DOHH2 (cell line): ENCODE measurements at regions not wholly inside any gene's neighbourhood (a gene's known extent, or its start where the extent isn't known, plus 50 kb on each side); places are given as distances from the start of the nearest gene placed in this dataset.

Source experiments
- H3F3A ChIP-seq: fragments of 200-600 bp; sonication (generic), shearing (Covaris generic); 2 replicates; pipeline ENCODE4 v1.6.0; 2016; ENCODE audit warnings: antibody characterized with exemption, mild to moderate bottlenecking; ENCODE audit not compliant: control insufficient read depth, insufficient read depth
- H3K27ac ChIP-seq: fragments of 200-600 bp; sonication (generic); 2 replicates; pipeline ENCODE4 v1.5.1; 2014; ENCODE audit warnings: low read depth, mild to moderate bottlenecking, low read length, moderate library complexity
- H3K27me3 ChIP-seq: fragments of 200-600 bp; sonication (generic); 2 replicates; pipeline ENCODE4 v1.6.1; 2014; ENCODE audit warnings: mild to moderate bottlenecking, low read length, mixed read lengths; ENCODE audit not compliant: control insufficient read depth
- H3K36me3 ChIP-seq: fragments of 200-600 bp; sonication (generic); 2 replicates; pipeline ENCODE4 v1.6.1; 2014; ENCODE audit warnings: mild to moderate bottlenecking, low read length, moderate library complexity, mixed read lengths; ENCODE audit not compliant: control insufficient read depth
- H3K4me1 ChIP-seq: fragments of 200-600 bp; sonication (generic); 2 replicates; pipeline ENCODE4 v1.6.1; 2014; ENCODE audit warnings: mild to moderate bottlenecking, low read length, mixed read lengths; ENCODE audit not compliant: control insufficient read depth
- H3K4me2 ChIP-seq: fragments of 200-600 bp; sonication (generic); 2 replicates; pipeline ENCODE4 v1.6.0; 2014; ENCODE audit warnings: mild to moderate bottlenecking, low read length, moderate library complexity
- H3K4me3 ChIP-seq: fragments of 200-600 bp; sonication (generic); 2 replicates; pipeline ENCODE4 v1.5.1; 2014; ENCODE audit warnings: mild to moderate bottlenecking, low read length, mixed read lengths
- H3K79me2 ChIP-seq: fragments of 200-600 bp; sonication (generic); 2 replicates; pipeline ENCODE4 v1.6.1; 2014; ENCODE audit warnings: mild to moderate bottlenecking, low read length, mixed read lengths; ENCODE audit not compliant: control insufficient read depth
- H3K9me2 ChIP-seq: fragments of 200-600 bp; sonication (generic); replicated peaks from 2 replicates; pipeline ENCODE4 v1.6.1; 2014; ENCODE audit warnings: mild to moderate bottlenecking, low read length, mixed read lengths; ENCODE audit not compliant: control insufficient read depth
- H3K9me3 ChIP-seq: fragments of 200-600 bp; sonication (generic); 2 replicates; pipeline ENCODE4 v1.6.1; 2014; ENCODE audit warnings: antibody characterized with exemption, low read length, mixed read lengths; ENCODE audit not compliant: control insufficient read depth, insufficient read depth
- H4K20me1 ChIP-seq: fragments of 200-600 bp; sonication (generic); 2 replicates; pipeline ENCODE4 v1.6.0; 2014; ENCODE audit warnings: low read depth, mild to moderate bottlenecking, antibody characterized with exemption, low read length, moderate library complexity; ENCODE audit not compliant: control insufficient read depth, insufficient read depth
- CTCF ChIP-seq: fragments of 200-600 bp; sonication (generic); IDR thresholded peaks from one replicate; pipeline ENCODE4 v1.5.1; 2014; ENCODE audit warnings: antibody characterized with exemption, mild to moderate bottlenecking, low read depth, low read length; ENCODE audit not compliant: poor library complexity, severe bottlenecking
- EZH2phosphoT487 ChIP-seq: fragments of 200-600 bp; sonication (generic); IDR thresholded peaks from 2 replicates; pipeline ENCODE4 v1.6.1; 2017; ENCODE audit warnings: borderline replicate concordance, mild to moderate bottlenecking, antibody characterized with exemption, low read length, moderate library complexity, mixed read lengths

- Histone ChIP-seq H3K36me3 (no peaks in the 10 kb centered on the region), H3K9me2 (no peaks in the 10 kb centered on the region), H3K79me2 (no peaks in the 10 kb centered on the region), H3K4me2 (no peak overlapping the region), H4K20me1 (no peaks in the 10 kb centered on the region), H3K27me3 (no peaks in the 10 kb centered on the region), H3K4me1 (no peaks in the 10 kb centered on the region), H3K4me3 (no peak overlapping the region), H3K9me3 (no peaks in the 10 kb centered on the region), H3K27ac (no peak overlapping the region), H3F3A (no peaks in the 10 kb centered on the region)
- no peak for TF ChIP-seq CTCF
- no peak for TF ChIP-seq EZH2phosphoT487
These were observed 53.2 kb upstream of the RBMX start for GRCh38 chrX:136933611-136934145.

- Histone ChIP-seq H3F3A (no peaks in the 10 kb centered on the region), H3K4me2 (no peak overlapping the region), H3K9me2 (no peaks in the 10 kb centered on the region), H3K4me3 (no peak overlapping the region), H3K27me3 (no peaks in the 10 kb centered on the region), H3K4me1 (no peaks in the 10 kb centered on the region), H3K79me2 (no peaks in the 10 kb centered on the region), H3K36me3 (no peaks in the 10 kb centered on the region), H3K27ac (no peak overlapping the region), H3K9me3 (no peaks in the 10 kb centered on the region), H4K20me1 (no peaks in the 10 kb centered on the region)
- TF ChIP-seq CTCF = no peak
- no peak for TF ChIP-seq EZH2phosphoT487
These were observed 51.1 kb upstream of the RBMX start for GRCh38 chrX:136931661-136932060.
